HepG2 (cell line): ENCODE measurements at regions not wholly inside any gene's neighbourhood (a gene's known extent, or its start where the extent isn't known, plus 50 kb on each side); places are given as distances from the start of the nearest gene placed in this dataset.

Source experiments
- BRCA1 ChIP-seq: sonication (generic); formaldehyde crosslinking; IDR thresholded peaks from 2 replicates; pipeline ENCODE4 v1.4.0; 2020; ENCODE audit warnings: missing genetic modification reagents
- CBX2 ChIP-seq, 2 experiments: fragments of 200-600 bp in 1 of 2; sonication (generic); formaldehyde crosslinking in 1 of 2; IDR thresholded peaks; 2 replicates each; pipeline versions ENCODE4 v1.7.0 to v1.8.1; 2018 to 2022; ENCODE audit warnings: low read depth in 2 of 2, low read length in 1 of 2, mild to moderate bottlenecking in 1 of 2, missing genetic modification reagents in 1 of 2
- CREM ChIP-seq, 2 experiments: sonication (generic) in 1 of 2; formaldehyde crosslinking in 1 of 2; IDR thresholded peaks; 2 replicates each; pipeline versions ENCODE4 v1.4.0 to v1.6.1; 2016 to 2020; ENCODE audit warnings: antibody characterized with exemption in 1 of 2, mild to moderate bottlenecking in 1 of 2, missing genetic modification reagents in 1 of 2
- DPF2 ChIP-seq: sonication (generic); formaldehyde crosslinking; IDR thresholded peaks from 2 replicates; pipeline ENCODE4 v1.4.0; 2020; ENCODE audit warnings: mild to moderate bottlenecking, low read depth, missing genetic modification reagents, borderline replicate concordance
- E2F1 ChIP-seq: sonication (generic); formaldehyde crosslinking; IDR thresholded peaks from 2 replicates; pipeline ENCODE4 v1.5.0; 2020; ENCODE audit warnings: missing genetic modification reagents
- EHMT2 ChIP-seq: fragments of 200-600 bp; sonication (generic); IDR thresholded peaks from 2 replicates; pipeline ENCODE4 v1.7.0; 2017; ENCODE audit warnings: antibody characterized with exemption, low read depth, low read length, borderline replicate concordance
- ESRRA ChIP-seq: sonication (generic); formaldehyde crosslinking; IDR thresholded peaks from 2 replicates; pipeline ENCODE4 v1.5.1; 2020; ENCODE audit warnings: mild to moderate bottlenecking, low read depth, missing genetic modification reagents
- ETV5 ChIP-seq: IDR thresholded peaks from 2 replicates; pipeline ENCODE4 v1.6.1; 2018; ENCODE audit warnings: missing biosample characterization, missing genetic modification reagents, inconsistent platforms, borderline replicate concordance
- FOXP1 ChIP-seq, 2 experiments: fragments of 450-650 bp in 1 of 2; IDR thresholded peaks; 2 replicates each; pipeline ENCODE4 v1.6.1; 2017 to 2018; ENCODE audit warnings: antibody characterized with exemption in 1 of 2
- GABPB1 ChIP-seq: IDR thresholded peaks from 2 replicates; pipeline ENCODE4 v1.6.1; 2016; ENCODE audit warnings: mild to moderate bottlenecking, missing genetic modification reagents, moderate library complexity, missing compliant biosample characterization
- POLR2A ChIP-seq, 2 experiments: IDR thresholded peaks; 2 replicates each; pipeline ENCODE4 v1.6.1; 2011; ENCODE audit warnings: low read depth in 2 of 2, low read length in 2 of 2, mild to moderate bottlenecking in 1 of 2, moderate library complexity in 1 of 2; ENCODE audit not compliant: insufficient read depth in 1 of 2
- RARA ChIP-seq: IDR thresholded peaks from 2 replicates; pipeline ENCODE4 v1.6.1; 2016; ENCODE audit warnings: missing genetic modification reagents, missing compliant biosample characterization
- RBFOX2 ChIP-seq: fragments of 200-400 bp; formaldehyde crosslinking; IDR thresholded peaks from 2 replicates; pipeline ENCODE4 v1.6.1; 2017; ENCODE audit warnings: low read depth, mild to moderate bottlenecking, low read length
- RELA ChIP-seq: sonication (generic); formaldehyde crosslinking; IDR thresholded peaks from 2 replicates; pipeline ENCODE4 v1.4.0; 2020; ENCODE audit warnings: missing genetic modification reagents
- SMAD3 ChIP-seq: sonication (generic); formaldehyde crosslinking; IDR thresholded peaks from 2 replicates; pipeline ENCODE4 v1.4.0; 2020; ENCODE audit warnings: missing genetic modification reagents
- SOX13 ChIP-seq, 3 experiments: fragments of 450-650 bp in 1 of 3; sonication (generic) in 1 of 3; formaldehyde crosslinking in 1 of 3; IDR thresholded peaks in 2 of 3; conservative IDR thresholded peaks in 1 of 3; 2 replicates each; pipeline versions ENCODE4 v1.5.0 to v1.6.1; 2016 to 2020; ENCODE audit warnings: antibody characterized with exemption in 1 of 3, mild to moderate bottlenecking in 1 of 3, missing compliant biosample characterization in 1 of 3, missing genetic modification reagents in 1 of 3, moderate library complexity in 1 of 3
- THAP7 ChIP-seq: sonication (generic); formaldehyde crosslinking; IDR thresholded peaks from 2 replicates; pipeline ENCODE4 v1.8.1; 2023; ENCODE audit warnings: mild to moderate bottlenecking, missing genetic modification reagents
- ZBTB33 ChIP-seq: sonication (generic); formaldehyde crosslinking; IDR thresholded peaks from 2 replicates; pipeline ENCODE4 v1.4.0; 2020; ENCODE audit warnings: missing genetic modification reagents
- ZFX ChIP-seq: sonication (generic); formaldehyde crosslinking; IDR thresholded peaks from 2 replicates; pipeline ENCODE4 v1.4.0; 2020; ENCODE audit warnings: mild to moderate bottlenecking, low read depth, missing genetic modification reagents, moderate library complexity
- ZIK1 ChIP-seq: sonication (generic); formaldehyde crosslinking; IDR thresholded peaks from 2 replicates; pipeline ENCODE4 v1.5.0; 2020; ENCODE audit warnings: mild to moderate bottlenecking, low read depth, missing genetic modification reagents, borderline replicate concordance
- ZNF136 ChIP-seq: sonication (generic); formaldehyde crosslinking; IDR thresholded peaks from 2 replicates; pipeline ENCODE4 v1.8.1; 2022; ENCODE audit warnings: low read depth, mild to moderate bottlenecking, moderate library complexity, missing genetic modification reagents
- ZNF563 ChIP-seq: sonication (generic); formaldehyde crosslinking; IDR thresholded peaks from 2 replicates; pipeline ENCODE4 v1.8.0; 2022; ENCODE audit warnings: mild to moderate bottlenecking, moderate library complexity, missing genetic modification reagents
- ZSCAN5A ChIP-seq: sonication (generic); formaldehyde crosslinking; IDR thresholded peaks from 2 replicates; pipeline ENCODE4 v1.8.0; 2022; ENCODE audit warnings: mild to moderate bottlenecking, missing genetic modification reagents, borderline replicate concordance

- peak; percentile 71; the same call in 1 of the 2 replicates for TF ChIP-seq ZBTB33 (CRISPR knock-in tag)
- TF ChIP-seq ZSCAN5A (CRISPR knock-in tag) = no peak
- TF ChIP-seq EHMT2 = peak; percentile 27; the same call in 1 of the 2 replicates
- no peak for TF ChIP-seq ESRRA (CRISPR knock-in tag)
- TF ChIP-seq BRCA1 (CRISPR knock-in tag) = no peak
- TF ChIP-seq ZNF136 (CRISPR knock-in tag) = no peak
- no peak for TF ChIP-seq THAP7 (CRISPR knock-in tag)
- no peak for TF ChIP-seq CBX2 (IDR thresholded peaks at IDR 0.05; ENCODE audit: low read depth, low read length)
- no peak for TF ChIP-seq CBX2 (CRISPR knock-in tag; IDR thresholded peaks at IDR 0.05; ENCODE audit: low read depth)
- no peak for TF ChIP-seq CREM (IDR thresholded peaks at IDR 0.05)
- no peak for TF ChIP-seq CREM (CRISPR knock-in tag; IDR thresholded peaks at IDR 0.05)
- no peak for TF ChIP-seq GABPB1 (CRISPR knock-in tag)
- TF ChIP-seq DPF2 = 0 out of 2 replicates have a peak, but pooled peaks have one; percentile 36
- no peak for TF ChIP-seq ETV5 (CRISPR knock-in tag)
- TF ChIP-seq POLR2A (IDR thresholded peaks at IDR 0.05; ENCODE audit: insufficient read depth in 1 of 2, low read depth in 2 of 2, low read length in 2 of 2) = no peak
- TF ChIP-seq RARA = peak; percentile 67
- no peak for TF ChIP-seq ZIK1 (CRISPR knock-in tag)
- TF ChIP-seq SMAD3 (CRISPR knock-in tag) = no peak
- TF ChIP-seq RELA (CRISPR knock-in tag) = no peak
- TF ChIP-seq SOX13 (IDR thresholded peaks at IDR 0.05) = no peak
- peak in 1 of 2 experiments; percentile 71; a peak in 2 of 4 replicates for TF ChIP-seq SOX13 (CRISPR knock-in tag; conservative IDR thresholded peaks at IDR 0.05 in 1 of 2, IDR thresholded peaks at IDR 0.05 in 1 of 2)
- TF ChIP-seq RBFOX2 = no peak
- TF ChIP-seq E2F1 (CRISPR knock-in tag) = no peak
- 0 out of 2 replicates have a peak, but pooled peaks have one; percentile 19 for TF ChIP-seq ZFX (CRISPR knock-in tag)
- no peak for TF ChIP-seq ZNF563 (CRISPR knock-in tag)
- TF ChIP-seq FOXP1 (IDR thresholded peaks at IDR 0.05) = no peak
- peak; percentile 24; the same call in 1 of the 2 replicates for TF ChIP-seq FOXP1 (CRISPR knock-in tag; IDR thresholded peaks at IDR 0.05)
These were observed 164.9 kb upstream of the HAAO start (continued) for GRCh38 chr2:42957109-42957860.
